ENCODE measurements at regions not wholly inside any gene's neighbourhood (a gene's known extent, or its start where the extent isn't known, plus 50 kb on each side); places are given as distances from the start of the nearest gene placed in this dataset.
"Not testable (repeated sequence)": the region's sequence is repeated elsewhere in the genome, so short reads cannot be mapped to it uniquely, and the experiment has no call there.

- Histone ChIP-seq H3K4me3 (ENCODE audit: low read depth in 1 of 2, low read length in 1 of 2) (no peak overlapping the region), H3K4me1 (ENCODE audit: control insufficient read depth in 1 of 2, insufficient read depth in 1 of 2, low read depth in 1 of 2, low read length in 1 of 2) (no peaks in the 10 kb centered on the region), H3K36me3 (no peaks in the 10 kb centered on the region), H3K27ac (no peak overlapping the region), H3K27me3 (no peaks in the 10 kb centered on the region), H3K9me3 (no peaks in the 10 kb centered on the region)
- TF ChIP-seq, protein P1, sequence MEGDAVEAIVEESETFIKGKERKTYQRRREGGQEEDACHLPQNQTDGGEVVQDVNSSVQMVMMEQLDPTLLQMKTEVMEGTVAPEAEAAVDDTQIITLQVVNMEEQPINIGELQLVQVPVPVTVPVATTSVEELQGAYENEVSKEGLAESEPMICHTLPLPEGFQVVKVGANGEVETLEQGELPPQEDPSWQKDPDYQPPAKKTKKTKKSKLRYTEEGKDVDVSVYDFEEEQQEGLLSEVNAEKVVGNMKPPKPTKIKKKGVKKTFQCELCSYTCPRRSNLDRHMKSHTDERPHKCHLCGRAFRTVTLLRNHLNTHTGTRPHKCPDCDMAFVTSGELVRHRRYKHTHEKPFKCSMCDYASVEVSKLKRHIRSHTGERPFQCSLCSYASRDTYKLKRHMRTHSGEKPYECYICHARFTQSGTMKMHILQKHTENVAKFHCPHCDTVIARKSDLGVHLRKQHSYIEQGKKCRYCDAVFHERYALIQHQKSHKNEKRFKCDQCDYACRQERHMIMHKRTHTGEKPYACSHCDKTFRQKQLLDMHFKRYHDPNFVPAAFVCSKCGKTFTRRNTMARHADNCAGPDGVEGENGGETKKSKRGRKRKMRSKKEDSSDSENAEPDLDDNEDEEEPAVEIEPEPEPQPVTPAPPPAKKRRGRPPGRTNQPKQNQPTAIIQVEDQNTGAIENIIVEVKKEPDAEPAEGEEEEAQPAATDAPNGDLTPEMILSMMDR (IDR thresholded peaks at IDR 0.05) = no peak
Observed at GRCh38 chr1:187999973-188000372, 1171.2 kb downstream of the PLA2G4A start.

DNA sequence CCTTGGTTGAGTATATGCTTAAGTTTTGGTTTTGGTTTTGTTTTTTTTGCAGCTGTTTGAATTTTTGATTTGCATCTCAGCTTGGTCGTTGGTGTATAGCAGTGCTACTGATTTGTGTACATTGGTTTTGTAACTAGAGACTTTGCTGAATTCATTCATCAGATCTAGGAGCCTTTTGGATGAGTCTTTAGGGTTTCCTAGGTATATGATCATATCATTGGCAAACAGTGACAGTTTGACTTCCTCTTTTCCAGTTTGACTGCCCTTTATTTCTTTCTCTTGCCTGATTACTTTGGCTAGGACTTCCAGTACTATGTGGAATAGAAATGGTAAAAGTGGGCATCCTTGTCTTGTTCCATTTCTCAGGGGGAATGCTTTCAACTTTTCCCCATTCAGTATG, 1174.9 kb downstream of the PLA2G4A start:
- not testable (repeated sequence) for H3K9me3 ChIP-seq; H3K27me3 ChIP-seq; H3K4me3 ChIP-seq (ENCODE audit: low read depth in 1 of 2, low read length in 1 of 2); H3K4me1 ChIP-seq (ENCODE audit: control insufficient read depth in 1 of 2, insufficient read depth in 1 of 2, low read depth in 1 of 2, low read length in 1 of 2); H3K27ac ChIP-seq; H3K36me3 ChIP-seq

GRCh38 chr1:188004849-188005248, 1176.1 kb downstream of the PLA2G4A start:
- H3K9me3 ChIP-seq = no peaks in the 10 kb centered on the region
- no peaks in the 10 kb centered on the region for H3K27me3 ChIP-seq

GRCh38 chr1:188006354-188006753, 1177.6 kb downstream of the PLA2G4A start:
- H3K36me3 ChIP-seq = no peaks in the 10 kb centered on the region
- H3K4me1 ChIP-seq (ENCODE audit: control insufficient read depth in 1 of 2, insufficient read depth in 1 of 2, low read depth in 1 of 2, low read length in 1 of 2) = no peaks in the 10 kb centered on the region
- no peak overlapping the region for H3K27ac ChIP-seq
- H3K27me3 ChIP-seq = no peaks in the 10 kb centered on the region
- TF ChIP-seq, protein P1 (IDR thresholded peaks at IDR 0.05) = no peak
- no peaks in the 10 kb centered on the region for H3K9me3 ChIP-seq
- H3K4me3 ChIP-seq (ENCODE audit: low read depth in 1 of 2, low read length in 1 of 2) = no peak overlapping the region

More at GRCh38 chr1:188004849-188005248, 1176.1 kb downstream of the PLA2G4A start:
- Histone ChIP-seq H3K4me1 (ENCODE audit: control insufficient read depth in 1 of 2, insufficient read depth in 1 of 2, low read depth in 1 of 2, low read length in 1 of 2) (no peaks in the 10 kb centered on the region), H3K4me3 (ENCODE audit: low read depth in 1 of 2, low read length in 1 of 2) (no peak overlapping the region), H3K36me3 (no peaks in the 10 kb centered on the region), H3K27ac (no peak overlapping the region)
- TF ChIP-seq, protein P1 (IDR thresholded peaks at IDR 0.05) = no peak

DNA sequence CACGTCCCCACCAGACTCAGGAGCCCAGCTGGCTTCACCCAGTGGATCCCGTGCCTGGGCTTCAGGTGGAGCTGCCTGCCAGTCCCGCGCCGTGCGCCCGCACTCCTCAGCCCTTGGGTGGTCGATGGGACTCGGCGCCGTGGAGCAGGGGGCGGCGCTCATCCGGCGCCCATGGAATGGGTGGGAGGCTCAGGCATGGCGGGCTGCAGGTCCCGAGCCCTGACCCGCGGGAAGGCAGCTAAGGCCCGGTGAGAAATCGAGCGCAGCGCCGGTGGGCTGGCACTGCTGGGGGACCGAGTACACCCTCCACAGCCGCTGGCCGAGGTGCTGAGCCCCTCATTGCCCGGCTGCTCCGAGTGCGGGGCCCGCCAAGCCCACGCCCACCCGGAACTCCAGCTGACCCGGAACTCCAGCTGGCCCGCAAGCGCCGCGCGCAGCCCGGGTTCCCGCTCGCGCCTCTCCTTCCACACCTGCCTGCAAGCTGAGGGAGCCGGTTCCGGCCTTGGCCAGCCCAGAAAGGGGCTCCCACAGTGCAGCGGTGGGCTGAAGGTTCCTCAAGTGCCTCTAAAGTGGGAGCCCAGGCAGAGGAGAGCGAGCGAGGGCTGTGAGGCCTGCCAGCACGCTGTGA, 1184.6 kb downstream of the PLA2G4A start:
- not testable (repeated sequence) for H3K9me3 ChIP-seq; H3K27ac ChIP-seq; H3K4me3 ChIP-seq (ENCODE audit: low read depth in 1 of 2, low read length in 1 of 2)

DNA sequence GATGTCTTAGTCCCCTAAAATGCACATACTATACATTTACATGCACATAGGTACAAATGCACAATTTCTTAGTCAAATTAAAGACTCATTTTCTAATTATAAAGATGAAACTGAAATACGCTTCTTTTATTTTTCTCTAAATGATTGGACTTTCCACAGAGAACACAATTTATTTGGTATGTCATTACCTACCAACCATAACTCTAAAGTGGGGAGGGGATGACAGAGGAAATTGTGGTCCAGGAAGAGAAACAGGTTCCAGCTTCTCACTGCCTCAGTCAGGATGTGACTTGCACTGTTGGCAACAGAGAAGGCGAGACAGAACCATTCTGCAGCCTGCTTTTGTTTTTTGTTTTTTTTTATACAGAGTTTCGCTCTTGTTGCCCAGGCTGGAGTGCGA, 1189.2 kb downstream of the PLA2G4A start:
- H3K4me3 ChIP-seq (ENCODE audit: low read depth in 1 of 2, low read length in 1 of 2) = no peak overlapping the region
- H3K4me1 ChIP-seq (ENCODE audit: control insufficient read depth in 1 of 2, insufficient read depth in 1 of 2, low read depth in 1 of 2, low read length in 1 of 2) = no peaks in the 10 kb centered on the region
- H3K27me3 ChIP-seq = no peaks in the 10 kb centered on the region
- TF ChIP-seq, protein P1 (IDR thresholded peaks at IDR 0.05) = no peak
- no peak overlapping the region for H3K27ac ChIP-seq
- H3K36me3 ChIP-seq = no peaks in the 10 kb centered on the region
- H3K9me3 ChIP-seq = no peaks in the 10 kb centered on the region

More for the DNA sequence above, 1184.6 kb downstream of the PLA2G4A start:
- H3K27me3 ChIP-seq; H3K4me1 ChIP-seq (ENCODE audit: control insufficient read depth in 1 of 2, insufficient read depth in 1 of 2, low read depth in 1 of 2, low read length in 1 of 2); H3K36me3 ChIP-seq: not testable (repeated sequence)

Data from neutrophil (primary cell).